ENCODE measurements at regions not wholly inside any gene's neighbourhood (a gene's known extent, or its start where the extent isn't known, plus 50 kb on each side); places are given as distances from the start of the nearest gene placed in this dataset.

- Mint-ChIP-seq H3K27me3 (no peaks in the 10 kb centered on the region), H3K27ac (peak overlapping the region in 1 of 3 donors; percentile 57), H3K36me3 (no peaks in the 10 kb centered on the region), H3K9me3 (peaks cover 8 to 13% (median 9%) of the 10 kb centered on the region in 3 donors), H3K4me3 (no peak overlapping the region), H3K4me1 (no peaks in the 10 kb centered on the region)
These were observed 252.3 kb upstream of the SASH1 start for GRCh38 chr6:148090326-148090725.

GRCh38 chr6:148091394-148091793 is 251.2 kb upstream of the SASH1 start:
- H3K27me3 Mint-ChIP-seq = no peaks in the 10 kb centered on the region
- peaks cover 8 to 13% (median 8%) of the 10 kb centered on the region in 3 donors for H3K9me3 Mint-ChIP-seq
- H3K4me1 Mint-ChIP-seq = no peaks in the 10 kb centered on the region
- no peak overlapping the region for H3K4me3 Mint-ChIP-seq
- no peaks in the 10 kb centered on the region for H3K36me3 Mint-ChIP-seq
- H3K27ac Mint-ChIP-seq = no peak overlapping the region

DNA sequence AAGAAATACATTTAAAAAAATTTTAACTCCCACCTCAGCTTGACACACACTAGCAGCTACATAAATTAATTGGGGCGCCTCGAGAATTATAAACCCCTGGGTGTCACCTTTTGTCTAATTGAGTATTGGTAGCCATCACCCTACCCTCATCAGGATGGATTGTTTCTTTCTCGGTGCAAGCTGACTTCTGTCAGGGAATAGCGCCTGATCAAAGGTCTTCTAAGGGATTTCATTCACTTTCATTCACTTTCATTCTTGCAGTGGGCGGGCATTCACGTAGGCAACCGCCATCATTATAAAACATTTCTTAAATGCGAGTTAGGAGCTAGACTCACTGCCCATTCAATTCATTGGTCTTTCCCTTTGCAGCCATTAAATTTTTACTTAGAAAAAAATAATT is 239.2 kb upstream of the SASH1 start:
- Mint-ChIP-seq H3K4me3 (no peak overlapping the region), H3K36me3 (no peaks in the 10 kb centered on the region), H3K27ac (no peak overlapping the region), H3K27me3 (peaks cover 3% of the 10 kb centered on the region), H3K4me1 (peaks cover 0 to 2% (median 0%) of the 10 kb centered on the region in 3 donors), H3K9me3 (peaks cover 0 to 5% (median 0%) of the 10 kb centered on the region in 3 donors)

GRCh38 chr6:148104131-148104530 is 238.5 kb upstream of the SASH1 start:
- no peak overlapping the region for H3K4me3 Mint-ChIP-seq
- no peak overlapping the region for H3K27ac Mint-ChIP-seq
- H3K36me3 Mint-ChIP-seq = no peaks in the 10 kb centered on the region
- peaks cover 0 to 2% (median 0%) of the 10 kb centered on the region in 3 donors for H3K9me3 Mint-ChIP-seq
- peaks cover 3% of the 10 kb centered on the region for H3K27me3 Mint-ChIP-seq
- H3K4me1 Mint-ChIP-seq = peaks cover 0 to 2% (median 0%) of the 10 kb centered on the region in 3 donors

- peaks cover 3% of the 10 kb centered on the region for H3K27me3 Mint-ChIP-seq
- no peaks in the 10 kb centered on the region for H3K36me3 Mint-ChIP-seq
- H3K27ac Mint-ChIP-seq = no peak overlapping the region
- H3K9me3 Mint-ChIP-seq = peaks cover 0 to 3% (median 2%) of the 10 kb centered on the region in 3 donors
- no peak overlapping the region for H3K4me3 Mint-ChIP-seq
- peaks cover 0 to 2% (median 0%) of the 10 kb centered on the region in 3 donors for H3K4me1 Mint-ChIP-seq
These were observed 236.9 kb upstream of the SASH1 start for GRCh38 chr6:148105695-148106094.

- Mint-ChIP-seq H3K27me3 (peaks cover 3% of the 10 kb centered on the region), H3K36me3 (no peaks in the 10 kb centered on the region), H3K27ac (no peak overlapping the region), H3K4me3 (no peak overlapping the region), H3K9me3 (peaks cover 0 to 9% (median 3%) of the 10 kb centered on the region in 3 donors), H3K4me1 (peaks cover 0 to 2% (median 0%) of the 10 kb centered on the region in 3 donors)
These were observed 234.7 kb upstream of the SASH1 start for GRCh38 chr6:148107911-148108310.

GRCh38 chr6:148109732-148110131 is 232.9 kb upstream of the SASH1 start:
- no peak overlapping the region for H3K4me3 Mint-ChIP-seq
- no peak overlapping the region for H3K27ac Mint-ChIP-seq
- peaks cover 0 to 9% (median 3%) of the 10 kb centered on the region in 3 donors for H3K9me3 Mint-ChIP-seq
- H3K4me1 Mint-ChIP-seq = peaks cover 0 to 2% (median 0%) of the 10 kb centered on the region in 3 donors
- H3K27me3 Mint-ChIP-seq = peaks cover 3% of the 10 kb centered on the region
- no peaks in the 10 kb centered on the region for H3K36me3 Mint-ChIP-seq

GRCh38 chr6:148110925-148111324 is 231.7 kb upstream of the SASH1 start:
- Mint-ChIP-seq H3K27me3 (peaks cover 3% of the 10 kb centered on the region), H3K27ac (no peak overlapping the region), H3K4me1 (no peaks in the 10 kb centered on the region), H3K4me3 (no peak overlapping the region), H3K9me3 (peaks cover 0 to 7% (median 3%) of the 10 kb centered on the region in 3 donors), H3K36me3 (no peaks in the 10 kb centered on the region)

- Mint-ChIP-seq H3K27me3 (peaks cover under 1% of the 10 kb centered on the region), H3K4me3 (no peak overlapping the region), H3K27ac (no peak overlapping the region), H3K9me3 (peaks cover 0 to 7% (median 3%) of the 10 kb centered on the region in 3 donors), H3K4me1 (no peaks in the 10 kb centered on the region), H3K36me3 (no peaks in the 10 kb centered on the region)
These were observed 229.8 kb upstream of the SASH1 start for GRCh38 chr6:148112851-148113319.

GRCh38 chr6:148116001-148116400 is 226.6 kb upstream of the SASH1 start:
- Mint-ChIP-seq H3K36me3 (no peaks in the 10 kb centered on the region), H3K9me3 (peaks cover 0 to 9% (median 0%) of the 10 kb centered on the region in 3 donors), H3K4me1 (peaks cover 0 to 2% (median 0%) of the 10 kb centered on the region in 3 donors), H3K27ac (no peak overlapping the region), H3K4me3 (no peak overlapping the region), H3K27me3 (no peaks in the 10 kb centered on the region)

DNA sequence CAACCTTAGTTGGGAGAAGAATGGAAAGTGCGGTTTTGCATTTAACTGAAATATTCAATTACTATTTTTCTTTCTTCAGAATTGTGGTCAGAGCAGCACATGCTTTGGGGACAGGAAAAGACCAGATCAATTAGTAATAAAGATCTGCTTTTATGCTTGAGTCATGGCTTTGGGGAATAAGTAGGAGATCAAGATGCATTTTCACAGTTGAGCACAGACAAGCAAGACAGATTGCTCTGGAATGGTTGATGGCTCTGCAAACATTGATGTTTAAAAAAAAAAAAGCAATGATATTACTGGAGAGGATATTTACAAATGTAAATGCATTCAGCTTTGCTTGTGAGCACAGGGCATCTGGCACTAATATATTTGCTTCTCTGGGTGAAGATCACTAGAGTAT is 224.4 kb upstream of the SASH1 start:
- H3K27ac Mint-ChIP-seq = no peak overlapping the region
- H3K4me3 Mint-ChIP-seq = no peak overlapping the region

DNA sequence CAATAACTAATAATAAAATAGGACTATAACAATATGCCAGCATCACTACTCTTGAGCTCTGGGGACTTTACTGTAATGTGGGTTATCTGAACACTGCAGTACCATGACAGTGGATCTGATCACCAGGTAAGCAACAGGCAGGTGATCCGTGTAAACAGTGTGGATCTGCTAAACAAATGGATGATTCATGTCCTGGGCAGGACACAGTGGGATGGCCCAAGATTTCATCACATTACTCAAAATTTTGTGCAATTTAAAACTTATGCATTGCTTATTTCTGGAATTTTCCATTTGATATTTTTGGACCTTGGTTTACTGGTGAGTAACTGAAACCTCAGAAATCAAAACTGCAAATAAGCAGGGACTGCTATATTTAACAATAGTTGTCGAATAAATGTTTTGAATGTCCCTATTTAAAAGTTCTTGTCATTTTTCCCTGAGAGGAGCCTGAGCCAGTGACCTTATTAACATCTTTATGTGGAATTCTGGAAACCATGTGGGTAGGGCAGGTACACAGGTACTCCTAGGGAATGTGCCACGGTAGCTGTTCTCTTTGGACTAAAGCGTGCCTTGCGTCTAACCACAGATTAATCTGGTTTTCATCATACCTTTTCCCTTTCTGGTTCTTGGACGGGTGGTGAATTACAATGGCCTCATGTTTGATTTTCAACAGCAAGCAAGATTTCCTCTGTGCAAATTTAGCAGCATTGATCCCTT is 214.5 kb upstream of the SASH1 start:
- Mint-ChIP-seq H3K27ac (no peak overlapping the region), H3K9me3 (no peaks in the 10 kb centered on the region), H3K4me1 (peaks cover 0 to 1% (median 0%) of the 10 kb centered on the region in 3 donors), H3K4me3 (no peak overlapping the region), H3K36me3 (no peaks in the 10 kb centered on the region), H3K27me3 (no peaks in the 10 kb centered on the region)

More for the DNA sequence above, 224.4 kb upstream of the SASH1 start:
- H3K27me3 Mint-ChIP-seq = no peaks in the 10 kb centered on the region
- H3K36me3 Mint-ChIP-seq = no peaks in the 10 kb centered on the region
- H3K9me3 Mint-ChIP-seq = peaks cover 0 to 2% (median 0%) of the 10 kb centered on the region in 3 donors
- peaks cover 0 to 2% (median 0%) of the 10 kb centered on the region in 3 donors for H3K4me1 Mint-ChIP-seq

GRCh38 chr6:148134592-148134991 is 208.0 kb upstream of the SASH1 start:
- no peak overlapping the region for H3K4me3 Mint-ChIP-seq
- H3K9me3 Mint-ChIP-seq = peaks cover 2 to 3% (median 3%) of the 10 kb centered on the region in 3 donors
- no peaks in the 10 kb centered on the region for H3K36me3 Mint-ChIP-seq
- peaks cover 3% of the 10 kb centered on the region for H3K27me3 Mint-ChIP-seq
- H3K27ac Mint-ChIP-seq = no peak overlapping the region
- no peaks in the 10 kb centered on the region for H3K4me1 Mint-ChIP-seq

GRCh38 chr6:148136586-148136985 is 206.1 kb upstream of the SASH1 start:
- Mint-ChIP-seq H3K36me3 (no peaks in the 10 kb centered on the region), H3K27me3 (peaks cover 3% of the 10 kb centered on the region), H3K9me3 (peaks cover 2 to 7% (median 3%) of the 10 kb centered on the region in 3 donors), H3K4me3 (no peak overlapping the region), H3K4me1 (no peaks in the 10 kb centered on the region), H3K27ac (no peak overlapping the region)

- no peaks in the 10 kb centered on the region for H3K4me1 Mint-ChIP-seq
- H3K27ac Mint-ChIP-seq = no peak overlapping the region
- H3K9me3 Mint-ChIP-seq = peaks cover 2 to 7% (median 3%) of the 10 kb centered on the region in 3 donors
- H3K36me3 Mint-ChIP-seq = no peaks in the 10 kb centered on the region
- H3K27me3 Mint-ChIP-seq = peaks cover 3% of the 10 kb centered on the region
- no peak overlapping the region for H3K4me3 Mint-ChIP-seq
These were observed 205.0 kb upstream of the SASH1 start for GRCh38 chr6:148137652-148138051.

DNA sequence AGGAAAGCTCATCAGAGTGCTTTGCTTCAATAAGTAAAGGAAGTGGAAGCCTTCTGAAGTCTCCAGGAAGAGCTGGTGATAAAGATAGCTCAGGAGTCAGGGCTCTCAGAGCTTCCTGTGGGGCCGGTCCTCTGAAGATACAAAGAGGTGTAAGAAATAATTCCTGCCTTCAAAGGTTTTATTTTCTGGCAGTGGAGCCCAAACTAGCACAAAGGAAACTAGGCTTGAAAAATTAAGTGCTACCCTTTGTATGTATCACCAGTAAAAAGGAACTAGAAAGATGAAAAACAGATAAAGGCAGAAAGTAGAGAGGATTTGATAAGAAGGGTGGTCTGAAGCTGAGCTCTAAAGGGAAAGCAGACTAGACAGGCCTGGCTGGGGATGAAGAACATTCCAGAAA is 204.1 kb upstream of the SASH1 start:
- Mint-ChIP-seq H3K4me3 (no peak overlapping the region), H3K9me3 (peaks cover 2 to 7% (median 3%) of the 10 kb centered on the region in 3 donors), H3K4me1 (no peaks in the 10 kb centered on the region), H3K36me3 (no peaks in the 10 kb centered on the region), H3K27ac (no peak overlapping the region), H3K27me3 (peaks cover 10% of the 10 kb centered on the region)
